Esophagus muscularis mucosa (tissue), 4 donors: ENCODE measurements at regions not wholly inside any gene's neighbourhood (a gene's known extent, or its start where the extent isn't known, plus 50 kb on each side); places are given as distances from the start of the nearest gene placed in this dataset.

Experiments used
- CTCF ChIP-seq, 3 experiments: fragments of 200-600 bp in 2 of 3; fragments of 450-650 bp in 1 of 3; sonication (generic) in 2 of 3; IDR thresholded peaks; one replicate each; pipeline ENCODE4 v1.5.1; 2017 to 2019; ENCODE audit warnings: antibody characterized with exemption in 3 of 3, mild to moderate bottlenecking in 2 of 3, moderate library complexity in 1 of 3
- EP300 ChIP-seq: sonication (generic); formaldehyde crosslinking; IDR thresholded peaks from one replicate; pipeline ENCODE4 v1.6.1; 2017; ENCODE audit warnings: antibody characterized with exemption
- POLR2AphosphoS5 ChIP-seq, 2 donors: sonication (generic); formaldehyde crosslinking; IDR thresholded peaks; one replicate each; pipeline ENCODE4 v1.6.1; 2017; ENCODE audit warnings: antibody characterized with exemption in 2 of 2

- no peak for TF ChIP-seq CTCF (IDR thresholded peaks at IDR 0.05)
- no peak for TF ChIP-seq POLR2AphosphoS5 (IDR thresholded peaks at IDR 0.05)
- no peak for TF ChIP-seq EP300
Observed at GRCh38 chr10:52673468-52673867, 99.1 kb downstream of the MBL2 start.
